Stimulated activated CD4-positive, alpha-beta T cell treated with anti-CD3 and anti-CD28 coated beads, Interleukin-1b, Interleukin-23, amount 100 ng/mL, for 1 hour (primary cell): ENCODE measurements at regions not wholly inside any gene's neighbourhood (a gene's known extent, or its start where the extent isn't known, plus 50 kb on each side); places are given as distances from the start of the nearest gene placed in this dataset.

ENCODE experiments used
- DNase-seq, 2 donors: peaks; one replicate each; pipeline ENCODE4 v3.0.0-alpha.2; 2020; ENCODE audit warnings: low read depth in 2 of 2

- no peak for DNase-seq
Observed at GRCh38 chrX:45873781-45874180, 671.4 kb downstream of the ZNF674 start.

- no peak for DNase-seq
Observed at GRCh38 chrX:45872480-45872879, 671.8 kb upstream of the DIPK2B start.

- DNase-seq: no peak
Observed at GRCh38 chrX:45868425-45868824, 667.7 kb upstream of the DIPK2B start.

- DNase-seq: no peak
Observed at GRCh38 chrX:45862801-45863200, 662.1 kb upstream of the DIPK2B start.

GRCh38 chrX:45860450-45860849 is 659.8 kb upstream of the DIPK2B start:
- DNase-seq: no peak

GRCh38 chrX:45859407-45859806 is 658.7 kb upstream of the DIPK2B start:
- DNase-seq: no peak

- no peak for DNase-seq
Observed at GRCh38 chrX:45852884-45853283, 652.2 kb upstream of the DIPK2B start.

- DNase-seq: peak in 1 of 2 donors; percentile 38
Observed at GRCh38 chrX:45851434-45851991, 650.8 kb upstream of the DIPK2B start.

- DNase-seq: no peak
Observed at GRCh38 chrX:45850775-45851433, 650.2 kb upstream of the DIPK2B start.

- DNase-seq: no peak
Observed at GRCh38 chrX:45850197-45850774, 649.6 kb upstream of the DIPK2B start.

GRCh38 chrX:45849261-45849862 is 648.7 kb upstream of the DIPK2B start:
- DNase-seq: no peak

GRCh38 chrX:45847961-45848360 is 647.3 kb upstream of the DIPK2B start:
- DNase-seq: no peak

- no peak for DNase-seq
Observed at GRCh38 chrX:45846328-45846727, 645.7 kb upstream of the DIPK2B start.

GRCh38 chrX:45845142-45845541 is 644.5 kb upstream of the DIPK2B start:
- DNase-seq: no peak

GRCh38 chrX:45843518-45843917 is 642.8 kb upstream of the DIPK2B start:
- no peak for DNase-seq

- DNase-seq: no peak
Observed at GRCh38 chrX:45842926-45843315, 642.2 kb upstream of the DIPK2B start.

- DNase-seq: no peak
Observed at GRCh38 chrX:45842207-45842925, 641.7 kb upstream of the DIPK2B start.

- DNase-seq: no peak
Observed at GRCh38 chrX:45840411-45840950, 639.8 kb upstream of the DIPK2B start.

- DNase-seq: no peak
Observed at GRCh38 chrX:45830343-45830742, 629.7 kb upstream of the DIPK2B start.

- DNase-seq: no peak
Observed at GRCh38 chrX:45824471-45824870, 623.8 kb upstream of the DIPK2B start.

GRCh38 chrX:45823536-45823935 is 622.9 kb upstream of the DIPK2B start:
- no peak for DNase-seq

GRCh38 chrX:45822124-45822523 is 621.4 kb upstream of the DIPK2B start:
- DNase-seq: no peak
